Left lung (tissue), 4 donors: ENCODE measurements at regions not wholly inside any gene's neighbourhood (a gene's known extent, or its start where the extent isn't known, plus 50 kb on each side); places are given as distances from the start of the nearest gene placed in this dataset.

Source experiments
- ATAC-seq: fragments of 200-7000 bp; cut with Tn5 transposase; one replicate; pipeline ENCODE4 v1.9.1; 2020; ENCODE audit warnings: moderate library complexity
- DNase-seq, 4 donors: peaks; one replicate each; pipeline ENCODE4 v3.0.0-alpha.2; 2013 to 2020
- H3K27ac ChIP-seq, 2 donors: fragments of 200-600 bp; sonication (generic) in 1 of 2; one replicate each; pipeline versions ENCODE4 v1.5.0 to v1.8.0; 2020 to 2021
- H3K27me3 ChIP-seq, 2 donors: fragments of 200-600 bp; sonication (generic) in 1 of 2; one replicate each; pipeline versions ENCODE4 v1.5.0 to v1.8.0; 2020 to 2021
- H3K36me3 ChIP-seq, 2 donors: fragments of 200-600 bp; sonication (generic) in 1 of 2; one replicate each; pipeline versions ENCODE4 v1.5.0 to v1.8.0; 2020 to 2021
- H3K4me1 ChIP-seq, 2 donors: fragments of 200-600 bp; one replicate each; pipeline ENCODE4 v1.8.0; 2021
- H3K4me3 ChIP-seq, 2 donors: fragments of 200-600 bp; sonication (generic) in 1 of 2; one replicate each; pipeline versions ENCODE4 v1.5.0 to v1.8.0; 2020 to 2021; ENCODE audit warnings: mild to moderate bottlenecking in 1 of 2
- H3K9me3 ChIP-seq, 2 donors: fragments of 200-600 bp; sonication (generic) in 1 of 2; one replicate each; pipeline versions ENCODE4 v1.5.0 to v1.8.0; 2020 to 2021
- intact Hi-C, 2 donors: fragments of 100-400 bp; cut with DNase I; formaldehyde crosslinking; loops; one replicate each; pipeline versions ENCODE4 v1.11.2 to v1.14.2; 2022
- TF ChIP-seq, protein P1 (sequence below), 2 donors: fragments of 200-600 bp; sonication (generic) in 1 of 2; IDR thresholded peaks; one replicate each; pipeline versions ENCODE4 v1.5.0 to v1.8.0; 2021; ENCODE audit warnings: antibody characterized with exemption in 2 of 2
- donor health status: DM: no; HTN: yes; CAD: no.
- donor health status: DM: no; HTN: no; CAD: no.

DNA sequence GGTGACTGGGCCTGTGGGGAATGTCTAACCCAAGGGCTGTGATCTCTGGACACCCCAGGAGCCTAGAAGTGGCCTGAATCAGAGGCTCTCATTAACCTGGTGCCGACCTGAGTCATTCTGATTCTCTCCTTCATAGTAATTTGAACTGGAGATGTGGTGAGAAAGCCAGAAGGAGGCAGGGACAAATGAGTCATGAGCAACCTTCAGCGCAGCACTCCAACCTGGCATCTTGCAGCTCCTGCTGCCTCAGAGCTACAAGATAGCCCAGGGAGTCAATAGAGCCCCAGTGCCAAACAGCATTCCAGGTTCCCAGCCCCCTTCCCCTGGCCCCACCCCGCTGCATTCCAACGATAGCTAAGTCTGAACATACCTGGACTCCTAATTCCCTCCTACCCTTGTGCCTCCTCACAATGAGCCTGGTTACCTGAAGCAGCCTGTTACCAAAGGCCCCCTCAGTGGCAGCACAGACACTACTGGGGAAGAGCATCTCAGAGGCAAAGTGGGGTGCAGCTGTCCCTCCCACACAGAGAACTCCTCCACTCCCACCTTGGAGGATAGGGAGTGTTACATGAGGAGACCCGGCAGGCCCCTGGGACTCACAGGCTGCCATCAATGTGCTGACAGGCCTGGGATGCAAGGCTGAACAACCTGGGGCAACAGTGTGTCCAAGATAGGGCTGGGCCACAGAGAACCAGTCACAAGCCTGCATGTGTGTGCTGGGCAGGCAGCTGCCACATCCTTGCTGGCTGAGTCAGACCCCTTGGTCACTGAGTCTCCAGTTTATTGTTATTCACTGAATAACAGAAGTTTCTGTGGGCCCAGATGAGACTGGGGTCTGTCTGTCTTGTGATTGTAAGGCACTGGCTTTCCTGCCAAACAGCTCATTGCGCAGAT is 76.8 kb upstream of the LEP start:
- TF ChIP-seq, protein P1, sequence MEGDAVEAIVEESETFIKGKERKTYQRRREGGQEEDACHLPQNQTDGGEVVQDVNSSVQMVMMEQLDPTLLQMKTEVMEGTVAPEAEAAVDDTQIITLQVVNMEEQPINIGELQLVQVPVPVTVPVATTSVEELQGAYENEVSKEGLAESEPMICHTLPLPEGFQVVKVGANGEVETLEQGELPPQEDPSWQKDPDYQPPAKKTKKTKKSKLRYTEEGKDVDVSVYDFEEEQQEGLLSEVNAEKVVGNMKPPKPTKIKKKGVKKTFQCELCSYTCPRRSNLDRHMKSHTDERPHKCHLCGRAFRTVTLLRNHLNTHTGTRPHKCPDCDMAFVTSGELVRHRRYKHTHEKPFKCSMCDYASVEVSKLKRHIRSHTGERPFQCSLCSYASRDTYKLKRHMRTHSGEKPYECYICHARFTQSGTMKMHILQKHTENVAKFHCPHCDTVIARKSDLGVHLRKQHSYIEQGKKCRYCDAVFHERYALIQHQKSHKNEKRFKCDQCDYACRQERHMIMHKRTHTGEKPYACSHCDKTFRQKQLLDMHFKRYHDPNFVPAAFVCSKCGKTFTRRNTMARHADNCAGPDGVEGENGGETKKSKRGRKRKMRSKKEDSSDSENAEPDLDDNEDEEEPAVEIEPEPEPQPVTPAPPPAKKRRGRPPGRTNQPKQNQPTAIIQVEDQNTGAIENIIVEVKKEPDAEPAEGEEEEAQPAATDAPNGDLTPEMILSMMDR (IDR thresholded peaks at IDR 0.05): no peak
- H3K27me3 ChIP-seq: peaks cover 40 to 99% of the 10 kb centered on the region in 2 donors
- intact Hi-C loops: no loop called here
- H3K9me3 ChIP-seq: no peaks in the 10 kb centered on the region
- peak in 2 of 4 donors; percentile 63 to 77 for DNase-seq
- H3K4me3 ChIP-seq: no peak overlapping the region
- no peak overlapping the region for H3K27ac ChIP-seq
- ATAC-seq: peak; percentile 82
- H3K36me3 ChIP-seq: no peaks in the 10 kb centered on the region
- peaks cover 11 to 25% of the 10 kb centered on the region in 2 donors for H3K4me1 ChIP-seq

DNA sequence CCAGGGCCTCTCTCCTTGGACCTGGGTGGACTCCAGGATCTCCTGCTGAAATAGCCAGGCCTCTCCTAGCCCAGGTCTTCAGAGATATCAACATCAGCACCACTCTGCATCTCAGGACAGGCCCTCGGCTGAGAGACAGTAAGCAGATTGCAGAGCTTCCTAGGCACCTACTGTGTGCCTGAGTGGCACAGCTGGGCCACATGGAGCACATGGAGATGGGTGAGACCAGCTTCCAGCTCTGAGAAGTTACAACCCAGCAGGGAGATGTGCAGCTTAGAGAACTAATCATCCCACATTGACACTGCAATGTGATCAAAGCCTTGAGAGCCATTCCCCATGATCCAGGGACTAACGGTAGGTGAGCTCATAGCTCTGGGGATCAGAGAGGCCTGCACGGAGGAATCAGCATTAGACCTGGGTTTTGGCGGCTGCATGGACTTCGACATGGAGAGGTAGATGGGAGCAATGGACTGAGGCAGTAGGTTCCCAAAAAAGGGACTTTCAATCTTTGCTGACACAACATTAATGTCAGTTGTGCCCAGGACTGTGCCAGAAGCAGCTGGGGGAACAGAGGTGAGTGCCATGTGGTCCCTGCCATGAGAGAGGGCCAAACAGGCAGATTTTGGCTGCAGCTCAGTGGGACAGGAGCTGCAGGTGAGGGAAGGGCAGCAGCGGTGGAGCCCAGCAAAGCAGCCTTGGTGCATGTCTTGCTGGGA is 76.0 kb upstream of the LEP start:
- DNase-seq (no peak), ATAC-seq (no peak)

DNA sequence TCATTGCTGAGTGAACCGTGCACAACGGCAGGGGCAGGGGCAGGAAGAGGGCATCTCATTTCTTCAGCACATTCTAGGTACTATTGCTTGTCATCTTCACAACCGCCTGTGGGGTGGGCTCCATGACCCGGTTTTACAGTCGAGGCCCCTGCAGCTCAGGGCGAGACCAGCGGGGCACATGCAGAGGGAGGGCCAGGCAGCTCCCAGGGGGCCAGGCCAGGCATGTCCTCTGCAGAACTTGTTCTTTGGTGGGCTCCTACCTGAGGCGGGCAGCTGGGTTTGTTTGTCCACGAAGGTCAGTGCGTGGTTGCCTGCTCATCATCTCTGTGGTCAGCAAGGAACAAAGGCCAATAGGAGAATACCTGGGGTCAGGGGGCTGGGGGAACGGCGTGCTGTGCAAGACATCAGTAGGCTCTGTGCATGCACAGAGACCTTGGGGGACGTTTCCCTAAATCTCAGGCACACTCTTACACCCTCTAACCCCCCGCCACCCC is 75.1 kb upstream of the LEP start:
- peaks cover 45 to 99% of the 10 kb centered on the region in 2 donors for H3K27me3 ChIP-seq
- no peaks in the 10 kb centered on the region for H3K9me3 ChIP-seq
- peaks cover 11 to 25% of the 10 kb centered on the region in 2 donors for H3K4me1 ChIP-seq
- intact Hi-C loops: no loop called here
- DNase-seq (no peak), ATAC-seq (no peak)
- H3K4me3 ChIP-seq: no peak overlapping the region
- TF ChIP-seq, protein P1 (IDR thresholded peaks at IDR 0.05): no peak
- H3K27ac ChIP-seq: no peak overlapping the region
- no peaks in the 10 kb centered on the region for H3K36me3 ChIP-seq

More for the DNA sequence above, 76.0 kb upstream of the LEP start:
- H3K36me3 ChIP-seq: no peaks in the 10 kb centered on the region
- TF ChIP-seq, protein P1 (IDR thresholded peaks at IDR 0.05): no peak
- no peak overlapping the region for H3K27ac ChIP-seq
- peaks cover 11 to 25% of the 10 kb centered on the region in 2 donors for H3K4me1 ChIP-seq
- no peak overlapping the region for H3K4me3 ChIP-seq
- intact Hi-C loops: no loop called here
- no peaks in the 10 kb centered on the region for H3K9me3 ChIP-seq
- H3K27me3 ChIP-seq: peaks cover 40 to 99% of the 10 kb centered on the region in 2 donors

DNA sequence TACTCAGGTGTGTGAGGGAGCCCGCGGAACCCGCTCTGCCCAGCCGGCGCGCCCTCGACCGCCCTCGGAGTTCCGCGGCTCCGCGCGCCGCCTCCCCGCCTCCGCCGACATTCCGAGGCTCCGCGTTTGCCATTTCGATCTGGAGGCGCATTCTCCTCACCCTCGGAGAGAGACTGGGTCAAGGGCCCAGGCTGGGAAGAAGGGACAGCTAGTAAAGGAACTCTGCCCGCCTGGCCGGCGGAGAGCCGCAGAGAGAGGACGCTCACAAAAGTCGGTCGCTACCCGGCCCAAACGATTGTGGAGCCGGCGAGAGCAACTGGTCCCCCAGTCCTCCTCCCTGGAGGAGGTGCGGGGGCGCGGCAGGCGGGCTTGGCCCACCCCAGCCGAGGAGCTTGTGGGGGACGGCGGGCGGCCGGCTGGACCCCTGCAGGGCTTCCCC is 74.5 kb upstream of the LEP start:
- Histone ChIP-seq H3K27me3 (peaks cover 49 to 100% of the 10 kb centered on the region in 2 donors), H3K4me1 (peaks cover 11 to 25% of the 10 kb centered on the region in 2 donors), H3K4me3 (peak overlapping the region; percentile 21 to 30), H3K36me3 (no peaks in the 10 kb centered on the region), H3K27ac (no peak overlapping the region), H3K9me3 (no peaks in the 10 kb centered on the region)
- ATAC-seq (peak; percentile 12), DNase-seq (no peak)
- TF ChIP-seq, protein P1 (IDR thresholded peaks at IDR 0.05): no peak
- intact Hi-C loops: no loop called here
